ENCODE measurements at regions not wholly inside any gene's neighbourhood (a gene's known extent, or its start where the extent isn't known, plus 50 kb on each side); places are given as distances from the start of the nearest gene placed in this dataset.

- dilution Hi-C loops (cut with MboI; ENCODE audit: extremely low pct_ligation_motif_present, low sequenced_read_pairs): no loop called here
- Histone ChIP-seq H3K4me1 (ENCODE audit: control insufficient read depth, extremely low read depth, insufficient read depth, low read length) (peaks cover 7% of the 10 kb centered on the region), H3K9me1 (ENCODE audit: control insufficient read depth, extremely low read depth, insufficient read depth, low read length) (no peaks in the 10 kb centered on the region), H3K4me3 (ENCODE audit: control insufficient read depth in 2 of 3, extremely low read depth in 1 of 3, insufficient read depth in 2 of 3, low read depth in 1 of 3, low read length in 3 of 3) (no peak overlapping the region), H3K9ac (ENCODE audit: control insufficient read depth, extremely low read depth, insufficient read depth, low read length) (no peak overlapping the region), H4K20me1 (ENCODE audit: control insufficient read depth, extremely low read depth, insufficient read depth, low read length) (no peaks in the 10 kb centered on the region), H3K79me2 (ENCODE audit: control insufficient read depth, insufficient read depth, low read length) (no peaks in the 10 kb centered on the region), H3K27me3 (ENCODE audit: control insufficient read depth, extremely low read depth, insufficient read depth, low read length) (no peaks in the 10 kb centered on the region), H2AFZ (ENCODE audit: control insufficient read depth, low read length) (no peak overlapping the region), H3K4me2 (ENCODE audit: control insufficient read depth, extremely low read depth, insufficient read depth, low read depth, low read length) (no peak overlapping the region), H3K36me3 (ENCODE audit: control insufficient read depth in 2 of 2, extremely low read depth in 1 of 2, insufficient read depth in 2 of 2, low read length in 2 of 2) (no peaks in the 10 kb centered on the region), H3K27ac (ENCODE audit: control insufficient read depth, insufficient read depth, low read length) (no peak overlapping the region), H3K9me3 (ENCODE audit: control insufficient read depth, low read depth, low read length) (no peaks in the 10 kb centered on the region)
- FAIRE-seq (no peak), DNase-seq (ENCODE audit: low read depth, low spot score) (no peak)
- TF ChIP-seq EZH2 (IDR thresholded peaks at IDR 0.05; ENCODE audit: low read length): no peak
Measured at GRCh38 chr21:25334046-25334730, 273.1 kb downstream of the MRPL39 start.

GRCh38 chr21:25331286-25331685, 276.0 kb downstream of the MRPL39 start:
- H3K4me2 ChIP-seq (ENCODE audit: control insufficient read depth, extremely low read depth, insufficient read depth, low read depth, low read length): no peak overlapping the region
- no peak overlapping the region for H3K9ac ChIP-seq (ENCODE audit: control insufficient read depth, extremely low read depth, insufficient read depth, low read length)
- no peaks in the 10 kb centered on the region for H3K36me3 ChIP-seq (ENCODE audit: control insufficient read depth in 2 of 2, extremely low read depth in 1 of 2, insufficient read depth in 2 of 2, low read length in 2 of 2)
- H3K4me3 ChIP-seq (ENCODE audit: control insufficient read depth in 2 of 3, extremely low read depth in 1 of 3, insufficient read depth in 2 of 3, low read depth in 1 of 3, low read length in 3 of 3): no peak overlapping the region
- no peaks in the 10 kb centered on the region for H3K79me2 ChIP-seq (ENCODE audit: control insufficient read depth, insufficient read depth, low read length)
- H3K9me3 ChIP-seq (ENCODE audit: control insufficient read depth, low read depth, low read length): no peaks in the 10 kb centered on the region
- no peaks in the 10 kb centered on the region for H3K9me1 ChIP-seq (ENCODE audit: control insufficient read depth, extremely low read depth, insufficient read depth, low read length)
- dilution Hi-C loops (cut with MboI; ENCODE audit: extremely low pct_ligation_motif_present, low sequenced_read_pairs): no loop called here
- H3K27me3 ChIP-seq (ENCODE audit: control insufficient read depth, extremely low read depth, insufficient read depth, low read length): no peaks in the 10 kb centered on the region
- H3K27ac ChIP-seq (ENCODE audit: control insufficient read depth, insufficient read depth, low read length): no peak overlapping the region
- FAIRE-seq (no peak), DNase-seq (ENCODE audit: low read depth, low spot score) (no peak)
- H3K4me1 ChIP-seq (ENCODE audit: control insufficient read depth, extremely low read depth, insufficient read depth, low read length): peaks cover 12% of the 10 kb centered on the region
- no peak overlapping the region for H2AFZ ChIP-seq (ENCODE audit: control insufficient read depth, low read length)
- TF ChIP-seq CTCF (optimal IDR thresholded peaks at IDR 0.05 in 1 of 3, IDR thresholded peaks at IDR 0.05 in 1 of 3, conservative IDR thresholded peaks at IDR 0.05 in 1 of 3; ENCODE audit: extremely low read depth in 1 of 3, insufficient read depth in 2 of 3, low read length in 3 of 3): no peak
- no peak for TF ChIP-seq EZH2 (IDR thresholded peaks at IDR 0.05; ENCODE audit: low read length)
- H4K20me1 ChIP-seq (ENCODE audit: control insufficient read depth, extremely low read depth, insufficient read depth, low read length): no peaks in the 10 kb centered on the region

- no peak for FAIRE-seq
- dilution Hi-C loops (cut with MboI; ENCODE audit: extremely low pct_ligation_motif_present, low sequenced_read_pairs): no loop called here
Measured at GRCh38 chr21:25330266-25330665, 277.0 kb downstream of the MRPL39 start.

More at GRCh38 chr21:25330266-25330665, 277.0 kb downstream of the MRPL39 start:
- no peak overlapping the region for H2AFZ ChIP-seq (ENCODE audit: control insufficient read depth, low read length)
- H3K79me2 ChIP-seq (ENCODE audit: control insufficient read depth, insufficient read depth, low read length): no peaks in the 10 kb centered on the region
- DNase-seq (ENCODE audit: low read depth, low spot score): no peak
- H3K4me1 ChIP-seq (ENCODE audit: control insufficient read depth, extremely low read depth, insufficient read depth, low read length): peaks cover 12% of the 10 kb centered on the region
- TF ChIP-seq EZH2 (IDR thresholded peaks at IDR 0.05; ENCODE audit: low read length) (no peak), CTCF (optimal IDR thresholded peaks at IDR 0.05 in 1 of 3, IDR thresholded peaks at IDR 0.05 in 1 of 3, conservative IDR thresholded peaks at IDR 0.05 in 1 of 3; ENCODE audit: extremely low read depth in 1 of 3, insufficient read depth in 2 of 3, low read length in 3 of 3) (no peak)
- no peak overlapping the region for H3K4me3 ChIP-seq (ENCODE audit: control insufficient read depth in 2 of 3, extremely low read depth in 1 of 3, insufficient read depth in 2 of 3, low read depth in 1 of 3, low read length in 3 of 3)
- H4K20me1 ChIP-seq (ENCODE audit: control insufficient read depth, extremely low read depth, insufficient read depth, low read length): no peaks in the 10 kb centered on the region
- no peaks in the 10 kb centered on the region for H3K9me3 ChIP-seq (ENCODE audit: control insufficient read depth, low read depth, low read length)
- no peak overlapping the region for H3K9ac ChIP-seq (ENCODE audit: control insufficient read depth, extremely low read depth, insufficient read depth, low read length)
- H3K4me2 ChIP-seq (ENCODE audit: control insufficient read depth, extremely low read depth, insufficient read depth, low read depth, low read length): no peak overlapping the region
- H3K9me1 ChIP-seq (ENCODE audit: control insufficient read depth, extremely low read depth, insufficient read depth, low read length): no peaks in the 10 kb centered on the region
- H3K27ac ChIP-seq (ENCODE audit: control insufficient read depth, insufficient read depth, low read length): no peak overlapping the region
- no peaks in the 10 kb centered on the region for H3K36me3 ChIP-seq (ENCODE audit: control insufficient read depth in 2 of 2, extremely low read depth in 1 of 2, insufficient read depth in 2 of 2, low read length in 2 of 2)
- H3K27me3 ChIP-seq (ENCODE audit: control insufficient read depth, extremely low read depth, insufficient read depth, low read length): no peaks in the 10 kb centered on the region

Data from keratinocyte (primary cell).